ENCODE measurements at regions not wholly inside any gene's neighbourhood (a gene's known extent, or its start where the extent isn't known, plus 50 kb on each side); places are given as distances from the start of the nearest gene placed in this dataset.

GRCh38 chr2:226228080-226228479, 571.5 kb downstream of the IRS1 start:
- no peak for TF ChIP-seq POLR2A (IDR thresholded peaks at IDR 0.05; ENCODE audit: low read depth, low read length)
- no peak for TF ChIP-seq POLR2AphosphoS5 (IDR thresholded peaks at IDR 0.05; ENCODE audit: low read depth, low read length)
- TF ChIP-seq TAF1 (IDR thresholded peaks at IDR 0.05; ENCODE audit: low read depth, low read length): no peak
